ENCODE measurements at regions not wholly inside any gene's neighbourhood (a gene's known extent, or its start where the extent isn't known, plus 50 kb on each side); places are given as distances from the start of the nearest gene placed in this dataset.

GRCh38 chr2:242057379-242058040, 188.0 kb downstream of the RTP5 start:
- Histone ChIP-seq H3K4me1 (ENCODE audit: control insufficient read depth in 5 of 5, insufficient read depth in 5 of 5, low read length in 5 of 5) (no peaks in the 10 kb centered on the region), H3K4me3 (no peak overlapping the region), H3K27ac (ENCODE audit: low read depth in 1 of 2, low read length in 1 of 2) (no peak overlapping the region), H3K36me3 (ENCODE audit: control insufficient read depth in 4 of 4, insufficient read depth in 4 of 4, low read length in 4 of 4) (no peaks in the 10 kb centered on the region), H3K9ac (ENCODE audit: insufficient read depth in 1 of 2, low read length in 2 of 2) (no peak overlapping the region), H3K9me3 (ENCODE audit: control insufficient read depth in 4 of 4, insufficient read depth in 3 of 4, low read length in 3 of 4) (no peaks in the 10 kb centered on the region), H3K27me3 (ENCODE audit: control insufficient read depth in 3 of 3, insufficient read depth in 3 of 3, low read length in 2 of 3) (peaks cover 0 to 12% (median 3%) of the 10 kb centered on the region in 3 donors)
- DNase-seq (no peak), ATAC-seq (ENCODE audit: insufficient read depth, low FRiP score) (no peak)
- TF ChIP-seq, protein P1, sequence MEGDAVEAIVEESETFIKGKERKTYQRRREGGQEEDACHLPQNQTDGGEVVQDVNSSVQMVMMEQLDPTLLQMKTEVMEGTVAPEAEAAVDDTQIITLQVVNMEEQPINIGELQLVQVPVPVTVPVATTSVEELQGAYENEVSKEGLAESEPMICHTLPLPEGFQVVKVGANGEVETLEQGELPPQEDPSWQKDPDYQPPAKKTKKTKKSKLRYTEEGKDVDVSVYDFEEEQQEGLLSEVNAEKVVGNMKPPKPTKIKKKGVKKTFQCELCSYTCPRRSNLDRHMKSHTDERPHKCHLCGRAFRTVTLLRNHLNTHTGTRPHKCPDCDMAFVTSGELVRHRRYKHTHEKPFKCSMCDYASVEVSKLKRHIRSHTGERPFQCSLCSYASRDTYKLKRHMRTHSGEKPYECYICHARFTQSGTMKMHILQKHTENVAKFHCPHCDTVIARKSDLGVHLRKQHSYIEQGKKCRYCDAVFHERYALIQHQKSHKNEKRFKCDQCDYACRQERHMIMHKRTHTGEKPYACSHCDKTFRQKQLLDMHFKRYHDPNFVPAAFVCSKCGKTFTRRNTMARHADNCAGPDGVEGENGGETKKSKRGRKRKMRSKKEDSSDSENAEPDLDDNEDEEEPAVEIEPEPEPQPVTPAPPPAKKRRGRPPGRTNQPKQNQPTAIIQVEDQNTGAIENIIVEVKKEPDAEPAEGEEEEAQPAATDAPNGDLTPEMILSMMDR (IDR thresholded peaks at IDR 0.05; ENCODE audit: control extremely low read depth, extremely low read depth), result no peak
- WGBS, 2 donors, result 84 to 92% methylated on average over 19 of the region's 19 CpGs

DNA sequence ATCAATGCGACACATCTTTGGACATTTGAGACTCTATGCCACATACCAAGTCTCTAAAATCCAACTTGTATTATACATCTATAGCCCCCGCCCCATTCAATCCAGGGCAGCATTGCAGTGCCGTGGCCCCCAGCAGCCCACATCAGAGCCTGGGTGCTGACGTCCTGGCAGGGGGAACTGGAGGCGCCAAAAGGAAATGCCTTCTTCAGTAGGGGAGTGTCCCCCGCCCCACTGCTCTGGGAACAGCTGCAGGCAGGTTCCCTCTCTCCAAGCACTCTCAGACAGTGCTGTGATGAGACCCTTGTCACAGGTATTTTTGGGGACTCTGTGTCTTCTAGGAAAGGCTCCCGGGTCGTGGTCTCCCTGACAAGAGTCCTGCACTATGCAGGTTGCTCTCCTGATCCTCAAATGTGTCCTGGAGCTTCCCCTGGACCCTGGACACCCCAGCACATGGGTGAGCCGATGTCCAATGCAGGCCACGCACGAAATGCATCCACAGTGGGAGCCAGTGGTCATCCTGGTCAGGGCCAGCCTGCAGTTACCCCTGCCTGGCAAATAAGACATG, 188.7 kb downstream of the RTP5 start:
- Histone ChIP-seq H3K4me3 (no peak overlapping the region), H3K27ac (ENCODE audit: low read depth in 1 of 2, low read length in 1 of 2) (no peak overlapping the region), H3K27me3 (ENCODE audit: control insufficient read depth in 3 of 3, insufficient read depth in 3 of 3, low read length in 2 of 3) (peaks cover 0 to 12% (median 3%) of the 10 kb centered on the region in 3 donors), H3K4me1 (ENCODE audit: control insufficient read depth in 5 of 5, insufficient read depth in 5 of 5, low read length in 5 of 5) (no peaks in the 10 kb centered on the region), H3K9me3 (ENCODE audit: control insufficient read depth in 4 of 4, insufficient read depth in 3 of 4, low read length in 3 of 4) (no peaks in the 10 kb centered on the region), H3K36me3 (ENCODE audit: control insufficient read depth in 4 of 4, insufficient read depth in 4 of 4, low read length in 4 of 4) (no peaks in the 10 kb centered on the region), H3K9ac (ENCODE audit: insufficient read depth in 1 of 2, low read length in 2 of 2) (no peak overlapping the region)
- TF ChIP-seq, protein P1 (IDR thresholded peaks at IDR 0.05; ENCODE audit: control extremely low read depth, extremely low read depth), result no peak
- DNase-seq, result no peak
- 78 to 83% methylated on average over 11 of the region's 11 CpGs for WGBS, 2 donors
- no peak for ATAC-seq (ENCODE audit: insufficient read depth, low FRiP score)

DNA sequence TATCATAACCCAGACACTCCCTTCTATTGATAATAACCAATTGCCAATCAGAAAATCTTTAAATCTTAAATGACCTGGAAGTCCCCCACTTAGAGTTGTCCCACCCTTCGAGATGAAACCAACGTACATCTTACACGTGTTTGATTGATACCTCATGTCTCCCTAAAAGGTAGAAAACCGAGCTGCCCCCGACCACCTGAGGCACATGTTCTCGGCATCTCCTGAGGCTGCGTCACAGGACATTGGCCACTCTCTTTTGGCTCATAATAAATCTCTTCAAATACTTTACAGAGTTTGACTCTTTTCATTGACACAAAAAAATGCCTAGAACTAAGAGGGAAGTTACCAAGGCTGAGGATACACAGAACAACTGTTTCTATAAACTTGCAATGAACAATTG, 190.0 kb downstream of the RTP5 start:
- no peak for DNase-seq
- 92 to 93% methylated on average over 7 of the region's 7 CpGs for WGBS, 2 donors
- TF ChIP-seq, protein P1 (IDR thresholded peaks at IDR 0.05; ENCODE audit: control extremely low read depth, extremely low read depth), result no peak

More for the DNA sequence above, 190.0 kb downstream of the RTP5 start:
- Histone ChIP-seq H3K4me3 (no peak overlapping the region), H3K36me3 (ENCODE audit: control insufficient read depth in 4 of 4, insufficient read depth in 4 of 4, low read length in 4 of 4) (no peaks in the 10 kb centered on the region), H3K27ac (ENCODE audit: low read depth in 1 of 2, low read length in 1 of 2) (no peak overlapping the region), H3K9ac (ENCODE audit: insufficient read depth in 1 of 2, low read length in 2 of 2) (no peak overlapping the region), H3K4me1 (ENCODE audit: control insufficient read depth in 5 of 5, insufficient read depth in 5 of 5, low read length in 5 of 5) (peaks cover 0 to 3% (median 0%) of the 10 kb centered on the region in 5 donors), H3K9me3 (ENCODE audit: control insufficient read depth in 4 of 4, insufficient read depth in 3 of 4, low read length in 3 of 4) (peaks cover 0 to 3% (median 0%) of the 10 kb centered on the region in 4 donors), H3K27me3 (ENCODE audit: control insufficient read depth in 3 of 3, insufficient read depth in 3 of 3, low read length in 2 of 3) (peaks cover 0 to 14% (median 7%) of the 10 kb centered on the region in 3 donors)
- no peak for ATAC-seq (ENCODE audit: insufficient read depth, low FRiP score)

All from lung (tissue), 11 donors.